NCI-H82 treated with DMSO at 0.1 percent for 48 hours (cell line): ENCODE measurements at regions not wholly inside any gene's neighbourhood (a gene's known extent, or its start where the extent isn't known, plus 50 kb on each side); places are given as distances from the start of the nearest gene placed in this dataset.

ENCODE experiments used
- DNase-seq: peaks from one replicate; lab custom pipeline; 2025; ENCODE audit not compliant: unreplicated experiment; lab: John Stamatoyannopoulos, UW

DNA sequence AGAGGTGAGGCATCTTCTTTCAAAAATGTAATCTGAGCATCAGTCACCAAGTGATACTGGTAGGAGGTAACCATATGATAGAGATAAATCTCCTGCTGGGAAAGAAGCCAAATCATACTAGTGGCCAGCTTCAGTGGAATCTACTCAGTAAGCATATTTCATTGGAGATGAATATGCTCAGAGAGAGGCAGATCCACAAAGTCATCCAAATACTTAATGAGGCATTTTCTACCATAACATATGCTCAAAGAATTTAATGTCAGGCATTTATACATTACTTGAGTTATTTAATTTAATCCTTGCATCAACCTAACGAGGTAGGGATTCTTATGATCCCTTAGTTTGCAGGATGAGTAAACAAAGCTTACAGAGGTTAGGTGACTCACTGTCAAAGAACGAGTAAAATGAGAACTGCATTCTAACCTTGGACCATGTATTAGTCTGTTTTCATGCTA, 50.9 kb upstream of the DMRTA1 start:
- no peak for DNase-seq
